ENCODE measurements at regions not wholly inside any gene's neighbourhood (a gene's known extent, or its start where the extent isn't known, plus 50 kb on each side); places are given as distances from the start of the nearest gene placed in this dataset.

DNA sequence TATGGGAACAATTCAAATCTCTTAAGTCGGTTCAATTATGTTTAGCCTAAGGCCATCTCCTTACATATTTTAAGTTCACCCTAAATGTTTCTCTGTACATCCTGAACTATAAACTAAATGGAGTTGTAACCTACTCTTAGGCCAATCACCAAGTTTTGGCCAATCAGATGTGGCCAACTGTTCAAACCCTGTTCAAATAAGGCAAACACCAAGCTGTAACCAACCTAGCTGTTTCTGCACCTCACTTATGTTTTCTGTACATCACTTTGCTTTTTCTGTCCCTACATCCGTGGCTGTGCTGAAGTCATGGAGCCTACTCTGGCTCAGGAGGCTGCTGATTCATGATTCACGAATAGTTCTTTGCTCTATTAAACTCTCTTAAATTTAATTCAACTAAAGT lies 165.3 kb downstream of the GASK1B start:
- no peak for DNase-seq

DNA sequence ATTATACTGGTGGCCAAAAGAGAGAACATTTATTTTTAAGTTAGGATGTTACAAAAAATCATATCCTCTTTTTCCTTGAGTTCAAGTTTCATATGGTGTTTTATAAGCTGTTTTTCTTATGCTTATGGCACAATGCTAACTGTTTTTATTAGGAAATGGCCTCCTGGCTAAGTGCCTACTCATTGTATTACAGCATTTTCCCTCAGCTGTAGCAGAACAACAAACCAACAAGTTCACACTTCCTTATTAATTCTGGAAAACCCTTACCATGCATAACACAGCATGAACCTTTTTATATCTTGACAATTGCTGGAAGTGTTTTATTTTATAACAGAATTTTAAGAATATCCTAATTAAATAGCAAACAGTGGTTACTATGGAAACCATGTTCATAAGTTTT lies 165.8 kb downstream of the GASK1B start:
- DNase-seq = no peak

DNA sequence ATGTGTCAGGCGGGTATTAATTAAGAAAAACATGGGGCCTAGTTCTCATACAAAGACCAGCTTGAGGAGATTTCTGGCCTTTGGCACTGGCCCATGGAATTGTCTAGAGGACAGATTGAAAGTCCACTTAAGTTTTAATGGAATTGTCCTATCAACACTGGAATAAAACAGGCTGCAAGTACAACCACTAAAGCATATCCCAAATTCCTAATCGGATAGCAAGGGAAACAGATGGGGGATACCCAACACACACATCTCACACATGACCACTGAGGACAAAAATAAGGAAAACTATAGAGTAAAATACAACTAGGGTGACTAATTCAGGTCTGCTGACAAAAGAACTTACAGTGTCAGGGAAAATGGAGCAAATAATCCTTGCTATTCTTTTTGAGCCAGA lies 167.8 kb downstream of the GASK1B start:
- DNase-seq = no peak

GRCh38 chr4:158004101-158004500 lies 168.7 kb downstream of the GASK1B start:
- DNase-seq = no peak

DNA sequence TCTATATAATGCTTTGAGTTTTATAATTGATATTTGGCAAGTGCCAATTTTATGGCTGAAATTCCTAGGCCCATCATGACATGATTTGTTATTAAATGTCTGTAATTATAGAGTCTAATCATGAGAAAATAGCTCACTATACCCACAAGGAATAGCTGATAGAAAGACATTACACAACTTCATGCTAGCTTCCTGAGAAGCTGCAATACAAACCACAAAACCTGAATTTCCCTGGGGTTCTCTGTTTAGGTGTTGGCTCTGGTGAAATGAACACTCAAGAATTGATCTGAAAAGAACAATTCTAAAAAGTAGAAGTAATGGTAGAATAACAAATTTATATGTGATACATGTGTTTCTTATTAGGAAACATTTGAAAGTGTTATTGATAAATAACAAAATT lies 169.6 kb downstream of the GASK1B start:
- no peak for DNase-seq

DNA sequence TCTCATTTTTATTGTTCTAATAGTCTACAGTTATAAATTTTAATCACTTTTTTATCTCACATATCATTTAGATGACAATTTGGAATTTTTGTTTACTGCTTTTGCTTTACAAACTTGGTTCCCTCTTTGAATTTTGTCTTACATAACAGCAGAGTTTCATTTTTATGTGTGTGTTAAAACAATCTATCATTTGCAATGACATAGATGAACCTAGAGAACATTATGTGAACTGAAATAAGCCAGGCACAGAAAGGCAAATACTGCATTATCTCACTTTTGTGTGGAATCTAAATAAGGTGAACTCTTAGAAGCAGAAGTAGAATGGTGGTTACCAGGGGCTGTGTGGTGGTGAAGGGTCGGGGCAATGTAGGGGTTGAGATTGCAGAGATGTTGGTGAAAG lies 170.7 kb downstream of the GASK1B start:
- no peak for DNase-seq

- DNase-seq = no peak
Measured at GRCh38 chr4:158001756-158002155, 171.1 kb downstream of the GASK1B start.

DNA sequence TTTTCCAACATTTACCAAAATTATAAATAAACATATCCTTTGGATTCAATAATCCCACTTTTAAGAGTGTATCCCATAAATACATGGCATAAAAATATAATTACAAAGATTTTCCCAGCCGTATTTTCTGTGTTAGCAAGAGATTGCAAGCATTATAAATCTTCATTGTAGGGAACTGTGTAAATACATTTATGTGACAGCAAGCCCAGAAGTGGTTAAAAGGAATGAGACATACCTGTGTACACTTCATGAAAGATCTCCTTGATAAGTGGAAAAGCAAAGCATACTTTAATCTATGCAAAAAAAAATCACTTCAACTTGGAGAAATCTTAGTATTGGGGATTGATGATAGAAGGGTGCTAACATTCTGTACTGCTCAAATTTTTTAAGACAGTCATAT lies 173.1 kb downstream of the GASK1B start:
- no peak for DNase-seq

GRCh38 chr4:157997296-157997695 lies 175.5 kb downstream of the GASK1B start:
- no peak for DNase-seq

GRCh38 chr4:157996061-157997028 lies 176.5 kb downstream of the GASK1B start:
- DNase-seq = no peak

DNA sequence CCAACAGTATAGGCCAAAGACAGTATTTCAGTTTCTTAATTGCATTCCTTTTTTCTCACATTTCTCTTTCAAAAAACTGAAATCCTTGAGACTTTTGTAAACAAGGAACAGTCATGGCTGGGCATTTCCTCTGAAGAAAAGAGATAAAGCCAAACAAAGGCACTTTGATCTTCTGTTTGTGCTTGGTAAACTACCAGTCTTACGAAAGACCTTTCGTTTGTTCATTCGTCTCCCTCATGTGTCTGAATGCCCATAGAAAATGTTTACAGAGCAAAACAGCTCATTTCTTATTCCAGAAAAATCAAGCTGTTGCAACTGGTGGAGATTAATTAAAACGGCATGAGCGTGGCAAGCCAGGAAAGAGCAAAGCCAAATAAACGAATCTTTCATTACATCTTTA lies 178.0 kb downstream of the GASK1B start:
- no peak for DNase-seq

GRCh38 chr4:157992948-157993839 lies 179.6 kb downstream of the GASK1B start:
- DNase-seq = no peak

DNA sequence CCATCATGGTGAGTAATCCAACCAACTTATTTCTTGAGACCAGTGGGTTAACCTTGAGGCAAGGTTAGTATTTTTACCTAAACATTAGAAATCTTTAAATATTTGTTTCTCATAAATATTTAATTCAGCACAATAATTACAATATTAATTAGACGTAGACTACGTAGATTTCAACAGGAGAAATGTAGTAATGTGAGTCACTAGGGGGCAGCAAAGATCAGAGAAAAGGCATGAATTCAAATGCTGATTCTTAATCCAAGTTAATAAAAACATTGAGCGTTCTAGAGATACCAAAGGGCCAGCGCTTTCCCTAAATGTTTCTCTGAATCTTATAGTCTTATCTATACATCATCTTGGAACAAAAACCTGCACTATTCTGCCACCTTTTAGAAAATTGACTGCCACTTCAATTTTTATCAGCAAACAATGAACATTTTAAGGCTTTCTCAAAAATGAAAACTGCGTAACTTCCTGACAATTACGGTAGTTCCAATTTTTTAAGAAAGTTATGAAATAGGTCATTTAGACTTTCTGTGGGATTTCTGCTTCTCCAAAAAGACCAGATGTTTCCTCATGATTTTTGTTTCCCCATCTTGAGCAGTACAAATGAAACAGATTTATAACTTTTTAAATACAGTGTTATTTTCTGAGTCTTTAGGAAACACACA lies 180.7 kb downstream of the GASK1B start:
- peak; percentile 12 to 35 for DNase-seq

DNA sequence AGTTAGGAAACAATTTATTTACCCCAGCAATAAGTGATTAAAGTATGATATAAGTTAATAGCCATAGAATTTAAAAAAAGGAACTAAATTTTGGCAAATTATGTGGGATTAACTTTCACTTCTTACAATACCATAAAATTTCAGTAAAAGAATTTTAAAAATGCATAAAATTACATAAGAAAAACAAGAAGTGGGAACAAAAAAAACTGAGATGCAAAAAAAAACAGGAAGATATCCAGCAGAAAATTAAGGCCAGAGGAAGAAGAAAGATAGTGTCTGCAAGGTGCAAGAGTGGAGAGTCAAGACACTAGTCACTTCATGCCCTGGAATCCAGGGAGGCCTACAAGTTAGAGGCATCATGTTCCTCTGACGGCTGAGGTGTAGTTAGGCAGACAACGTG lies 184.2 kb downstream of the GASK1B start:
- DNase-seq = no peak

GRCh38 chr4:157984285-157984911 lies 188.4 kb downstream of the GASK1B start:
- no peak for DNase-seq

GRCh38 chr4:157983300-157983699 lies 189.5 kb downstream of the GASK1B start:
- DNase-seq = no peak

- DNase-seq = no peak
Measured at GRCh38 chr4:157980158-157980557, 192.7 kb downstream of the GASK1B start.

- peak in 1 of 2 donors; percentile 3 for DNase-seq
Measured at GRCh38 chr4:157978680-157979361, 194.0 kb downstream of the GASK1B start.

DNA sequence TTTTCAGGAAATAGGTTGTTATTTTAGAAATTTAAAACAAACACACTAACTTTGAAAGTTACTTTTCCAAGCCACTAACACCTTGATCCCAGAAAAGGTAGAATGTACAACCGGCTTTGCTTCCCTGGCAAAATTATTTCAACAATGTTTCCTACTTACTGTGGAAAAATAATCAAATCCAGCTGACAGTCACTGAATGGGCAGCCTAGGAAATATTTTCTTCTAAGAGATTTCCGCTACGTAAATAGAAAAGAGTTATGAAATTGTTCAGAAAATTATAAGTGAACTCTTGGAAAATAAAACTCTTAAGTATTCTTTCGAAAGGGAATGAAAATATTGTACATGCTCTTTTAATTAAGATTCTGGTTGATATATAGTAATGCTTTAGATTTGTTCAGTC lies 195.7 kb downstream of the GASK1B start:
- no peak for DNase-seq

DNA sequence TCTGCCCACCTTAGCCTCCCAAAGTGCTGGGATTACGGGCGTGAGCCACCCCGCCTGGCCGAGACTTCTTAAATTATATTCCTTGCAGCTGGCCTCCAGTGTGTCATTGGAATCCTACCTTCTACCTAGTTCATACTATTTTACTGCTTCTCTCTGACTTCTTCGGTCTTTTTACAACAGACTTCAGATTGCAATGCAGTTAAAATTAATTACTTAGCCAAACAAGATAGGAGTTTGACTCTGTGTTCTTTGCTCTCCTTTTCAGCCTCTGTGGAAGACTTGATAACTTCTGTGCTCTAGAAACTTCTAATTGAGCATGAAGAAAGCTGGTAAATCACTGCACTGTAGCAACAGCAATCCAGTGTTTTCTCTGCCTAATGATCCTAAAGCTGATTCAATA lies 199.5 kb downstream of the GASK1B start:
- no peak for DNase-seq

DNA sequence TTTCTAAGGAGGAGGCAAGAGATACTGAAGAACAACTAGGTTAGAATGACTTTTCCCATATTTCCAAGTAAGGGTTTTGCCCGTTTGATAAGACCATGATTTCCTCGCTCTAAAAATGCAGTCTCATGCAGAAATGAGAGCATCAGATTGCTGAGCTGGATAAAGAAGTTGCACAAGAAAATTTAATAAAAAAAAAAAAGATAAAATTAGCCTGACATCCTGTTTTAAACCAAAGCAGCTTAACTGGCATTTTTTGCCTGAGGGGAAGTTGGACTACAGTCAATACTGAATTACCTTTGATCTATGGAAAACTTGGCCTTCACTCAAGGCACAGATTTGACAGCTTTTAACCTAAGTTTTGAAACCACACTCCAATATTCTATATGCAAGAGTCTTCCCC lies 208.4 kb downstream of the GASK1B start:
- DNase-seq = no peak

Measured in stimulated activated CD4-positive, alpha-beta T cell treated with anti-CD3 and anti-CD28 coated beads, Interleukin-2, amount 100 ng/mL, for 48 hours (primary cell).